ENCODE measurements at regions not wholly inside any gene's neighbourhood (a gene's known extent, or its start where the extent isn't known, plus 50 kb on each side); places are given as distances from the start of the nearest gene placed in this dataset.
A peak's percentile ranks its signal among the peaks of the same experiment; 100 is the strongest.

- H3K4me3 ChIP-seq (ENCODE audit: low read length), result peak overlapping the region; percentile 32
- peak overlapping the region; percentile 22 for H3K9ac ChIP-seq (ENCODE audit: low read length)
- H3K79me2 ChIP-seq (replicated peaks; ENCODE audit: insufficient read depth, low read length), result no peaks in the 10 kb centered on the region
- TF ChIP-seq CTCF (IDR thresholded peaks at IDR 0.05; ENCODE audit: poor library complexity, severe bottlenecking), result no peak
- TF ChIP-seq EP300 (conservative IDR thresholded peaks at IDR 0.05; ENCODE audit: poor library complexity, severe bottlenecking), result no peak
- peak; percentile 28 for TF ChIP-seq POLR2AphosphoS5 (IDR thresholded peaks at IDR 0.05)
- no peak for TF ChIP-seq SMC3 (conservative IDR thresholded peaks at IDR 0.05; ENCODE audit: poor library complexity)
- no peaks in the 10 kb centered on the region for H3K9me3 ChIP-seq (ENCODE audit: low read length)
- H2AFZ ChIP-seq (ENCODE audit: low read depth, low read length), result no peak overlapping the region
- no peaks in the 10 kb centered on the region for H4K20me1 ChIP-seq (ENCODE audit: insufficient read depth)
- no peaks in the 10 kb centered on the region for H3K9me2 ChIP-seq (ENCODE audit: insufficient read depth, low read length)
- H3K4me2 ChIP-seq (ENCODE audit: low read length), result peak overlapping the region; percentile 35
- H3K36me3 ChIP-seq (ENCODE audit: insufficient read depth, low read length), result no peaks in the 10 kb centered on the region
- peaks cover 6% of the 10 kb centered on the region for H3F3A ChIP-seq (ENCODE audit: insufficient read depth, low read length, poor library complexity, severe bottlenecking)
- no peaks in the 10 kb centered on the region for H3K27me3 ChIP-seq (ENCODE audit: insufficient read depth, low read depth, low read length)
- peak overlapping the region; percentile 58 for H3K27ac ChIP-seq (ENCODE audit: low read length)
Observed at GRCh38 chr5:166431456-166431855, 1860.0 kb upstream of the WWC1 start.

GRCh38 chr5:166433679-166434078, 1857.8 kb upstream of the WWC1 start:
- Histone ChIP-seq H3K9me3 (ENCODE audit: low read length) (no peaks in the 10 kb centered on the region), H3K4me3 (ENCODE audit: low read length) (no peak overlapping the region), H3K79me2 (replicated peaks; ENCODE audit: insufficient read depth, low read length) (no peaks in the 10 kb centered on the region), H3K9me2 (ENCODE audit: insufficient read depth, low read length) (no peaks in the 10 kb centered on the region), H3K27me3 (ENCODE audit: insufficient read depth, low read depth, low read length) (no peaks in the 10 kb centered on the region), H4K20me1 (ENCODE audit: insufficient read depth) (no peaks in the 10 kb centered on the region), H3K4me2 (ENCODE audit: low read length) (no peak overlapping the region), H3K36me3 (ENCODE audit: insufficient read depth, low read length) (no peaks in the 10 kb centered on the region), H3F3A (ENCODE audit: insufficient read depth, low read length, poor library complexity, severe bottlenecking) (peaks cover 6% of the 10 kb centered on the region), H2AFZ (ENCODE audit: low read depth, low read length) (no peak overlapping the region), H3K9ac (ENCODE audit: low read length) (no peak overlapping the region), H3K27ac (ENCODE audit: low read length) (no peak overlapping the region)
- TF ChIP-seq TAF1 (IDR thresholded peaks at IDR 0.05; ENCODE audit: low read depth), result no peak
- no peak for TF ChIP-seq RAD21 (conservative IDR thresholded peaks at IDR 0.05)

GRCh38 chr5:166436872-166437271, 1854.6 kb upstream of the WWC1 start:
- no peak overlapping the region for H3K4me3 ChIP-seq (ENCODE audit: low read length)
- no peaks in the 10 kb centered on the region for H3K27me3 ChIP-seq (ENCODE audit: insufficient read depth, low read depth, low read length)
- H3K9me3 ChIP-seq (ENCODE audit: low read length), result no peaks in the 10 kb centered on the region
- H3F3A ChIP-seq (ENCODE audit: insufficient read depth, low read length, poor library complexity, severe bottlenecking), result peaks cover under 1% of the 10 kb centered on the region
- no peaks in the 10 kb centered on the region for H3K79me2 ChIP-seq (replicated peaks; ENCODE audit: insufficient read depth, low read length)
- H3K9me2 ChIP-seq (ENCODE audit: insufficient read depth, low read length), result no peaks in the 10 kb centered on the region
- no peaks in the 10 kb centered on the region for H3K36me3 ChIP-seq (ENCODE audit: insufficient read depth, low read length)
- H3K4me2 ChIP-seq (ENCODE audit: low read length), result no peak overlapping the region
- no peak overlapping the region for H2AFZ ChIP-seq (ENCODE audit: low read depth, low read length)
- no peaks in the 10 kb centered on the region for H4K20me1 ChIP-seq (ENCODE audit: insufficient read depth)
- TF ChIP-seq EZH2 (IDR thresholded peaks at IDR 0.05; ENCODE audit: borderline replicate concordance, insufficient read depth, low read length, poor library complexity, severe bottlenecking) (no peak), MXI1 (conservative IDR thresholded peaks at IDR 0.05; ENCODE audit: poor library complexity, severe bottlenecking) (no peak), EP300 (conservative IDR thresholded peaks at IDR 0.05; ENCODE audit: poor library complexity, severe bottlenecking) (no peak), TAF1 (IDR thresholded peaks at IDR 0.05; ENCODE audit: low read depth) (no peak), RAD21 (conservative IDR thresholded peaks at IDR 0.05) (no peak), SMC3 (conservative IDR thresholded peaks at IDR 0.05; ENCODE audit: poor library complexity) (no peak), CTCF (IDR thresholded peaks at IDR 0.05; ENCODE audit: poor library complexity, severe bottlenecking) (no peak), POLR2AphosphoS5 (IDR thresholded peaks at IDR 0.05) (no peak), REST (IDR thresholded peaks at IDR 0.05; ENCODE audit: borderline replicate concordance) (no peak)
- no peak overlapping the region for H3K9ac ChIP-seq (ENCODE audit: low read length)
- no peak overlapping the region for H3K27ac ChIP-seq (ENCODE audit: low read length)
